CD4-positive, alpha-beta T cell (primary cell): ENCODE measurements at regions not wholly inside any gene's neighbourhood (a gene's known extent, or its start where the extent isn't known, plus 50 kb on each side); places are given as distances from the start of the nearest gene placed in this dataset.

Experiments
- ATAC-seq: fragments of 200-7000 bp; cut with Tn5 transposase; one replicate; pipeline ENCODE4 v1.10.0; 2022; ENCODE audit warnings: mild to moderate bottlenecking; ENCODE audit not compliant: poor library complexity
- CTCF ChIA-PET: fragments of 350-600 bp; sonication (Branson Sonifier 250); formaldehyde crosslinking; loops from one replicate; lab custom pipeline; 2021; ENCODE audit warnings: antibody characterized with exemption, inconsistent platforms; lab: Charles Lee
- POLR2A ChIA-PET: fragments of 350-600 bp; sonication (Branson Sonifier 250); formaldehyde crosslinking; loops from one replicate; lab custom pipeline; 2021; ENCODE audit warnings: antibody characterized with exemption, inconsistent platforms; lab: Charles Lee
- DNase-seq, 14 experiments: peaks; one replicate each; pipeline ENCODE4 v3.0.0-alpha.2; 2013 to 2020; ENCODE audit warnings: mixed read lengths in 2 of 14
- H3K27ac ChIP-seq, 2 donors: one replicate each; pipeline versions ENCODE4 v1.5.1 to v1.7.0; 2013; ENCODE audit warnings: low read length in 2 of 2, low read depth in 1 of 2, mild to moderate bottlenecking in 1 of 2
- H3K27me3 ChIP-seq, 2 experiments: 1 replicate in 1 of 2; 2 replicates in 1 of 2; pipeline versions ENCODE4 v1.6.1 to v1.7.0; 2013; ENCODE audit warnings: low read length in 2 of 2, control low read depth in 1 of 2, mild to moderate bottlenecking in 1 of 2, moderate library complexity in 1 of 2; ENCODE audit not compliant: insufficient read depth in 2 of 2, control insufficient read depth in 1 of 2
- H3K36me3 ChIP-seq: one replicate; pipeline ENCODE4 v1.6.1; 2013; ENCODE audit warnings: low read length, control low read depth; ENCODE audit not compliant: insufficient read depth
- H3K4me1 ChIP-seq: one replicate; pipeline ENCODE4 v1.6.1; 2013; ENCODE audit warnings: low read length, control low read depth; ENCODE audit not compliant: insufficient read depth
- H3K4me3 ChIP-seq: one replicate; pipeline ENCODE4 v1.5.1; 2013; ENCODE audit warnings: mild to moderate bottlenecking, low read length, moderate library complexity
- H3K9me3 ChIP-seq, 2 experiments: 1 replicate in 1 of 2; 2 replicates in 1 of 2; pipeline versions ENCODE4 v1.6.1 to v1.7.0; 2013; ENCODE audit warnings: low read length in 2 of 2, mild to moderate bottlenecking in 2 of 2, control low read depth in 1 of 2, moderate library complexity in 1 of 2; ENCODE audit not compliant: control insufficient read depth in 1 of 2, insufficient read depth in 1 of 2
- H3K27ac Mint-ChIP-seq: one replicate; pipeline ENCODE4 v1.8.0; 2020; ENCODE audit warnings: mixed read lengths
- H3K27me3 Mint-ChIP-seq: one replicate; pipeline ENCODE4 v1.8.0; 2021; ENCODE audit warnings: mixed read lengths
- H3K36me3 Mint-ChIP-seq: one replicate; pipeline ENCODE4 v1.8.0; 2021; ENCODE audit warnings: low read depth, mixed read lengths
- H3K4me1 Mint-ChIP-seq: one replicate; pipeline ENCODE4 v1.8.0; 2021; ENCODE audit warnings: low read depth, mixed read lengths
- H3K4me3 Mint-ChIP-seq: one replicate; pipeline ENCODE4 v1.8.0; 2020; ENCODE audit warnings: mild to moderate bottlenecking, mixed read lengths
- H3K9me3 Mint-ChIP-seq: one replicate; pipeline ENCODE4 v1.8.0; 2020; ENCODE audit warnings: mixed read lengths
- CTCF ChIP-seq: fragments of 200-600 bp; IDR thresholded peaks from one replicate; pipeline ENCODE4 v1.8.0; 2022; ENCODE audit warnings: antibody characterized with exemption, mild to moderate bottlenecking
- intact Hi-C, 2 experiments: fragments of 100-400 bp; cut with DNase I in 1 of 2; cut with micrococcal nuclease in 1 of 2; formaldehyde crosslinking; loops; one replicate each; pipeline versions ENCODE4 v1.15.1 to v1.9.0; 2023 to 2025; cut with DNase I, micrococcal nuclease

GRCh38 chr2:155747531-155747930 lies 585.0 kb downstream of the NR4A2 start:
- DNase-seq (no peak), ATAC-seq (no peak)
- Histone ChIP-seq H3K9me3 (peaks cover 0 to 7% of the 10 kb centered on the region in 2 experiments), H3K4me3 (no peak overlapping the region), H3K27me3 (no peaks in the 10 kb centered on the region), H3K27ac (no peak overlapping the region), H3K4me1 (no peaks in the 10 kb centered on the region), H3K36me3 (no peaks in the 10 kb centered on the region)
- CTCF ChIA-PET = no interaction called here
- Mint-ChIP-seq H3K9me3 (peaks cover 2% of the 10 kb centered on the region), H3K27me3 (no peaks in the 10 kb centered on the region), H3K4me3 (no peak overlapping the region), H3K4me1 (no peaks in the 10 kb centered on the region), H3K36me3 (no peaks in the 10 kb centered on the region), H3K27ac (no peak overlapping the region)
- TF ChIP-seq CTCF = no peak
- intact Hi-C loops = no loop called here
- POLR2A ChIA-PET = no interaction called here

- no peaks in the 10 kb centered on the region for H3K9me3 ChIP-seq
- POLR2A ChIA-PET = no interaction called here
- intact Hi-C loops = no loop called here
- no peaks in the 10 kb centered on the region for H3K4me1 ChIP-seq
- no peaks in the 10 kb centered on the region for H3K27me3 Mint-ChIP-seq
- TF ChIP-seq CTCF = no peak
- no peaks in the 10 kb centered on the region for H3K27me3 ChIP-seq
- H3K36me3 Mint-ChIP-seq = no peaks in the 10 kb centered on the region
- H3K4me1 Mint-ChIP-seq = no peaks in the 10 kb centered on the region
- no peak overlapping the region for H3K4me3 ChIP-seq
- CTCF ChIA-PET = no interaction called here
- no peak overlapping the region for H3K27ac Mint-ChIP-seq
- no peaks in the 10 kb centered on the region for H3K9me3 Mint-ChIP-seq
- no peaks in the 10 kb centered on the region for H3K36me3 ChIP-seq
- no peak overlapping the region for H3K27ac ChIP-seq
- ATAC-seq (no peak), DNase-seq (no peak)
- no peak overlapping the region for H3K4me3 Mint-ChIP-seq
Observed at GRCh38 chr2:155733091-155733853, 599.2 kb downstream of the NR4A2 start.

GRCh38 chr2:155730804-155731203 lies 601.7 kb downstream of the NR4A2 start:
- ChIA-PET POLR2A (no interaction called here), CTCF (no interaction called here)
- Mint-ChIP-seq H3K4me3 (no peak overlapping the region), H3K27me3 (no peaks in the 10 kb centered on the region), H3K4me1 (no peaks in the 10 kb centered on the region), H3K36me3 (no peaks in the 10 kb centered on the region), H3K27ac (no peak overlapping the region), H3K9me3 (no peaks in the 10 kb centered on the region)
- H3K4me1 ChIP-seq = no peaks in the 10 kb centered on the region
- ATAC-seq (no peak), DNase-seq (no peak)
- H3K27ac ChIP-seq = no peak overlapping the region
- no peak for TF ChIP-seq CTCF
- H3K36me3 ChIP-seq = no peaks in the 10 kb centered on the region
- H3K4me3 ChIP-seq = no peak overlapping the region
- intact Hi-C loops = no loop called here
- H3K27me3 ChIP-seq = no peaks in the 10 kb centered on the region
- H3K9me3 ChIP-seq = no peaks in the 10 kb centered on the region
